ENCODE measurements at regions not wholly inside any gene's neighbourhood (a gene's known extent, or its start where the extent isn't known, plus 50 kb on each side); places are given as distances from the start of the nearest gene placed in this dataset.

GRCh38 chr2:221911321-221911720 lies 339.2 kb upstream of the EPHA4 start:
- TF ChIP-seq CTCF (conservative IDR thresholded peaks at IDR 0.05) (no peak), EZH2 (IDR thresholded peaks at IDR 0.05; ENCODE audit: low read depth) (no peak)

All from PC-9 (cell line).